CD8-positive, alpha-beta memory T cell (primary cell): ENCODE measurements at regions not wholly inside any gene's neighbourhood (a gene's known extent, or its start where the extent isn't known, plus 50 kb on each side); places are given as distances from the start of the nearest gene placed in this dataset.

Experiments
- CTCF ChIA-PET: fragments of 350-600 bp; sonication (Branson Sonifier 250); formaldehyde crosslinking; loops from one replicate; lab custom pipeline; 2021; ENCODE audit warnings: antibody characterized with exemption; lab: Charles Lee
- POLR2A ChIA-PET: fragments of 350-600 bp; sonication (Branson Sonifier 250); formaldehyde crosslinking; loops from one replicate; lab custom pipeline; 2021; ENCODE audit warnings: antibody characterized with exemption; lab: Charles Lee
- DNase-seq, 5 donors: peaks; one replicate each; pipeline versions ENCODE4 v3.0.0 to v3.0.0-alpha.2; 2020 to 2022; ENCODE audit warnings: mixed read lengths in 1 of 5
- H3K27ac ChIP-seq: one replicate; pipeline ENCODE4 v1.7.0; 2013; ENCODE audit warnings: low read depth, mild to moderate bottlenecking, low read length, moderate library complexity
- H3K27me3 ChIP-seq: 2 replicates; pipeline ENCODE4 v1.7.0; 2013; ENCODE audit warnings: low read length, mild to moderate bottlenecking; ENCODE audit not compliant: insufficient read depth, poor library complexity, severe bottlenecking
- H3K36me3 ChIP-seq: 2 replicates; pipeline ENCODE4 v1.7.0; 2013; ENCODE audit warnings: mild to moderate bottlenecking, low read length, moderate library complexity; ENCODE audit not compliant: insufficient read depth
- H3K4me1 ChIP-seq: 2 replicates; pipeline ENCODE4 v1.7.0; 2013; ENCODE audit warnings: mild to moderate bottlenecking, low read length, moderate library complexity; ENCODE audit not compliant: insufficient read depth
- H3K4me3 ChIP-seq: 2 replicates; pipeline ENCODE4 v1.7.0; 2013; ENCODE audit warnings: mild to moderate bottlenecking, low read length
- H3K9me3 ChIP-seq: 2 replicates; pipeline ENCODE4 v1.7.0; 2013; ENCODE audit warnings: mild to moderate bottlenecking, low read length
- H3K27ac Mint-ChIP-seq, 8 donors: one replicate each; pipeline ENCODE4 v1.8.0; 2020 to 2021; ENCODE audit warnings: mixed read lengths in 8 of 8, mild to moderate bottlenecking in 6 of 8, inconsistent platforms in 3 of 8, moderate library complexity in 3 of 8
- H3K27me3 Mint-ChIP-seq, 2 donors: one replicate each; pipeline ENCODE4 v1.8.0; 2020 to 2021; ENCODE audit warnings: mixed read lengths in 2 of 2, mild to moderate bottlenecking in 1 of 2, moderate library complexity in 1 of 2
- H3K36me3 Mint-ChIP-seq, 3 donors: one replicate each; pipeline ENCODE4 v1.8.0; 2020 to 2021; ENCODE audit warnings: mixed read lengths in 3 of 3, inconsistent platforms in 1 of 3, mild to moderate bottlenecking in 1 of 3
- H3K4me1 Mint-ChIP-seq, 3 donors: one replicate each; pipeline ENCODE4 v1.8.0; 2020 to 2021; ENCODE audit warnings: mixed read lengths in 3 of 3, inconsistent platforms in 1 of 3, mild to moderate bottlenecking in 1 of 3
- H3K4me3 Mint-ChIP-seq, 7 donors: one replicate each; pipeline ENCODE4 v1.8.0; 2020 to 2021; ENCODE audit warnings: mixed read lengths in 7 of 7, mild to moderate bottlenecking in 6 of 7, moderate library complexity in 4 of 7, inconsistent platforms in 2 of 7
- H3K9me3 Mint-ChIP-seq, 5 donors: one replicate each; pipeline ENCODE4 v1.8.0; 2020 to 2022; ENCODE audit warnings: mixed read lengths in 5 of 5, mild to moderate bottlenecking in 3 of 5, moderate library complexity in 2 of 5, inconsistent platforms in 1 of 5

DNA sequence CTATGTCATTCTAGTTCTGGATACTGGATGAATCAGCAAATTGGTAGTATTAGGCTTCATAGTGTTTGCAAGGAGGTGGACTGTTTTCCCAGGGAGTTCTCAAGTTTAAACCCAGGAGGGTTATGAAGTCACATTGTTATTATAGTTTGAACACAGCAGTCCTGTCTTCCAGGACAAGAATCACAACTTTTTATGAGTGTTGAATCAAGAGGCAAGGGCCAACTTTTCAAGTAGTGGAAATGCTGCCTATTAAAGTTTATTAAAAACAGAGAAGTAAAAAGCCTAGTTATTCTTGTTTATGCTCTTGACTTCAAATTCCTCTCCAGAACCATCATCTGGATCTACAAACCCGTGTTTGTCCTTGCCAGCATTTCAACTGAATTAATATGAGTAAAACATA lies 86.3 kb upstream of the GOT2 start:
- Mint-ChIP-seq H3K9me3 (peaks cover 0 to 16% (median 4%) of the 10 kb centered on the region in 5 donors), H3K4me1 (peaks cover 0 to under 1% (median 0%) of the 10 kb centered on the region in 3 donors), H3K36me3 (no peaks in the 10 kb centered on the region), H3K27me3 (peaks cover 4 to 7% of the 10 kb centered on the region in 2 donors), H3K4me3 (no peak overlapping the region), H3K27ac (no peak overlapping the region)
- H3K4me1 ChIP-seq = no peaks in the 10 kb centered on the region
- H3K4me3 ChIP-seq = no peak overlapping the region
- no peaks in the 10 kb centered on the region for H3K9me3 ChIP-seq
- ChIA-PET CTCF (no interaction called here), POLR2A (no interaction called here)
- no peak for DNase-seq
- no peak overlapping the region for H3K27ac ChIP-seq
- no peaks in the 10 kb centered on the region for H3K36me3 ChIP-seq
- H3K27me3 ChIP-seq = no peaks in the 10 kb centered on the region

- Histone ChIP-seq H3K27me3 (no peaks in the 10 kb centered on the region), H3K4me1 (no peaks in the 10 kb centered on the region), H3K4me3 (no peak overlapping the region), H3K36me3 (no peaks in the 10 kb centered on the region), H3K9me3 (no peaks in the 10 kb centered on the region), H3K27ac (no peak overlapping the region)
- Mint-ChIP-seq H3K27me3 (peaks cover 7 to 12% of the 10 kb centered on the region in 2 donors), H3K9me3 (no peaks in the 10 kb centered on the region), H3K27ac (no peak overlapping the region), H3K4me1 (peaks cover 4 to 12% (median 12%) of the 10 kb centered on the region in 3 donors), H3K4me3 (peak overlapping the region in 1 of 7 donors; percentile 4), H3K36me3 (no peaks in the 10 kb centered on the region)
- no peak for DNase-seq
- ChIA-PET POLR2A (no interaction called here), CTCF (interaction anchor here (1.0 kb wide), 1 partner anchor 9 kb away, joined by 3 read pairs; no protein-coding TSS in a partner anchor)
Observed at GRCh38 chr16:58815181-58815888, 81.2 kb upstream of the GOT2 start.

DNA sequence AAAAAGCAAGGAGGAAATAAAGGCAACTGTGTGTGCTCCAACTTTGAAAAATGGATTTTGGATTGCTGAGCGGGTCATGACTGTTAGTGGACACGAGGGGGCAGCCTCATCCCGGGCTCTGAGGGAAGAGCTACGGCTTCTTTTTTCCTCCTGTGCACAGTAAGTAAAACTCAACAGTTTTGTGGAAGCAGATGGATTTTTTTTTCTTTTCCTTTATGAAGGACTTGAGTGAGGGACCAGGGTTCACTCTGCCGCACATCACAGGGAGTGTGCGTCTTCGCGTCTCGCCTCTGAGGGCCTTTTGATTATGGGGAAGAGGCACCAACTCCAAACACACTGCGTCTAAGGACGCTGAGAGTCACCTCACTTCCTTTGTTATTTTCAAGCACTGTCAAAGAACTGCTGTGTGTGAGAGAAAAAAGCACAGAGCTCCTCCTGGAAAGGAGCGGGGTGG lies 80.3 kb upstream of the GOT2 start:
- H3K27me3 Mint-ChIP-seq = peaks cover 9 to 11% of the 10 kb centered on the region in 2 donors
- H3K4me1 Mint-ChIP-seq = peaks cover 4 to 12% (median 12%) of the 10 kb centered on the region in 3 donors
- peak in 1 of 5 donors; percentile 4 for DNase-seq
- peak overlapping the region in 6 of 7 donors; percentile 17 to 75 (median 59) for H3K4me3 Mint-ChIP-seq
- Histone ChIP-seq H3K4me3 (no peak overlapping the region), H3K27ac (no peak overlapping the region), H3K27me3 (no peaks in the 10 kb centered on the region), H3K9me3 (no peaks in the 10 kb centered on the region), H3K36me3 (no peaks in the 10 kb centered on the region), H3K4me1 (no peaks in the 10 kb centered on the region)
- POLR2A ChIA-PET = no interaction called here
- H3K27ac Mint-ChIP-seq = no peak overlapping the region
- H3K9me3 Mint-ChIP-seq = no peaks in the 10 kb centered on the region
- no peaks in the 10 kb centered on the region for H3K36me3 Mint-ChIP-seq
- CTCF ChIA-PET = interaction anchor here (1.0 kb wide), 1 partner anchor 8 kb away, joined by 3 read pairs; no protein-coding TSS in a partner anchor

GRCh38 chr16:58809213-58809612 lies 75.1 kb upstream of the GOT2 start:
- ChIA-PET POLR2A (no interaction called here), CTCF (no interaction called here)
- H3K4me3 Mint-ChIP-seq = no peak overlapping the region
- Histone ChIP-seq H3K4me3 (no peak overlapping the region), H3K27me3 (no peaks in the 10 kb centered on the region), H3K27ac (no peak overlapping the region), H3K4me1 (no peaks in the 10 kb centered on the region), H3K36me3 (no peaks in the 10 kb centered on the region), H3K9me3 (no peaks in the 10 kb centered on the region)
- peaks cover 0 to 2% (median 0%) of the 10 kb centered on the region in 3 donors for H3K36me3 Mint-ChIP-seq
- no peak for DNase-seq
- H3K4me1 Mint-ChIP-seq = peaks cover 1 to 2% (median 2%) of the 10 kb centered on the region in 3 donors
- H3K9me3 Mint-ChIP-seq = peaks cover 2 to 5% (median 3%) of the 10 kb centered on the region in 5 donors
- no peak overlapping the region for H3K27ac Mint-ChIP-seq
- peaks cover 10 to 30% of the 10 kb centered on the region in 2 donors for H3K27me3 Mint-ChIP-seq

DNA sequence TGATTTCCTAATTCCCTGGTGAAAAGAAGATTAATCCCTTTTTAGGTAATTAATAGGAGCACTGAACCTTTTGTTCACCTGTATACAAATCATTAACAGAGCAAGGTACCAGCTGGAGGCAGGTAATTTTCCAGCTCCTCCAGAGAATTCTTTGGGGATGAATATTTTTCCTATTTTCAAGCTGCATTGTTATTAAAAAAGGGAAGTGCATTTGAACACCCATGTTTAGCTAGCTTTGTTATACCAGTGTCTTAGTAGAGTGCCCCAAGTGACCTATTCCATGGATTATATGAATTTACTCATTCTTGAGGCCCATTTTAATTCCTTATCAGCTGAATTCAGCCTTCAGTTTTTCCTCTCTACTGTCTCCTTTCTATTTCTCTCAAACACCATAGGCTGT lies 73.2 kb upstream of the GOT2 start:
- H3K36me3 Mint-ChIP-seq = peaks cover 0 to 2% (median 0%) of the 10 kb centered on the region in 3 donors

GRCh38 chr16:58801838-58802237 lies 67.7 kb upstream of the GOT2 start:
- Histone ChIP-seq H3K4me3 (no peak overlapping the region), H3K27me3 (no peaks in the 10 kb centered on the region), H3K27ac (no peak overlapping the region), H3K4me1 (no peaks in the 10 kb centered on the region), H3K36me3 (no peaks in the 10 kb centered on the region), H3K9me3 (no peaks in the 10 kb centered on the region)
- ChIA-PET POLR2A (no interaction called here), CTCF (no interaction called here)
- peaks cover 11 to 27% of the 10 kb centered on the region in 2 donors for H3K27me3 Mint-ChIP-seq
- H3K4me1 Mint-ChIP-seq = no peaks in the 10 kb centered on the region
- H3K9me3 Mint-ChIP-seq = peaks cover 11 to 25% (median 20%) of the 10 kb centered on the region in 5 donors
- no peak for DNase-seq
- peaks cover 0 to 2% (median 0%) of the 10 kb centered on the region in 3 donors for H3K36me3 Mint-ChIP-seq
- H3K4me3 Mint-ChIP-seq = no peak overlapping the region
- no peak overlapping the region for H3K27ac Mint-ChIP-seq

More for the DNA sequence above, 73.2 kb upstream of the GOT2 start:
- Mint-ChIP-seq H3K4me3 (no peak overlapping the region), H3K9me3 (peaks cover 11 to 18% (median 14%) of the 10 kb centered on the region in 5 donors), H3K27ac (no peak overlapping the region), H3K4me1 (no peaks in the 10 kb centered on the region), H3K27me3 (peaks cover 14 to 32% of the 10 kb centered on the region in 2 donors)
- no peaks in the 10 kb centered on the region for H3K36me3 ChIP-seq
- H3K4me1 ChIP-seq = no peaks in the 10 kb centered on the region
- ChIA-PET CTCF (no interaction called here), POLR2A (no interaction called here)
- no peak for DNase-seq
- no peaks in the 10 kb centered on the region for H3K9me3 ChIP-seq
- no peak overlapping the region for H3K27ac ChIP-seq
- H3K27me3 ChIP-seq = no peaks in the 10 kb centered on the region
- no peak overlapping the region for H3K4me3 ChIP-seq

GRCh38 chr16:58797137-58797801 lies 63.2 kb upstream of the GOT2 start:
- CTCF ChIA-PET = no interaction called here
- Mint-ChIP-seq H3K9me3 (peaks cover 2 to 10% (median 5%) of the 10 kb centered on the region in 5 donors), H3K27ac (no peak overlapping the region), H3K36me3 (no peaks in the 10 kb centered on the region), H3K4me3 (no peak overlapping the region), H3K27me3 (peaks cover 5 to 26% of the 10 kb centered on the region in 2 donors), H3K4me1 (no peaks in the 10 kb centered on the region)
- Histone ChIP-seq H3K4me3 (no peak overlapping the region), H3K9me3 (no peaks in the 10 kb centered on the region), H3K4me1 (no peaks in the 10 kb centered on the region), H3K27ac (no peak overlapping the region), H3K27me3 (no peaks in the 10 kb centered on the region), H3K36me3 (no peaks in the 10 kb centered on the region)
- POLR2A ChIA-PET = no interaction called here
- no peak for DNase-seq

GRCh38 chr16:58793366-58793765 lies 59.2 kb upstream of the GOT2 start:
- POLR2A ChIA-PET = no interaction called here
- H3K4me1 ChIP-seq = no peaks in the 10 kb centered on the region
- CTCF ChIA-PET = no interaction called here
- Mint-ChIP-seq H3K27ac (no peak overlapping the region), H3K27me3 (peaks cover 7 to 49% of the 10 kb centered on the region in 2 donors), H3K9me3 (no peaks in the 10 kb centered on the region), H3K36me3 (no peaks in the 10 kb centered on the region), H3K4me3 (no peak overlapping the region), H3K4me1 (no peaks in the 10 kb centered on the region)
- no peaks in the 10 kb centered on the region for H3K27me3 ChIP-seq
- no peaks in the 10 kb centered on the region for H3K36me3 ChIP-seq
- H3K27ac ChIP-seq = no peak overlapping the region
- H3K9me3 ChIP-seq = no peaks in the 10 kb centered on the region
- no peak for DNase-seq
- no peak overlapping the region for H3K4me3 ChIP-seq
